ENCODE measurements at regions not wholly inside any gene's neighbourhood (a gene's known extent, or its start where the extent isn't known, plus 50 kb on each side); places are given as distances from the start of the nearest gene placed in this dataset.
"Not testable (repeated sequence)": the region's sequence is repeated elsewhere in the genome, so short reads cannot be mapped to it uniquely, and the experiment has no call there.

GRCh38 chr5:135176991-135177390 lies 143.0 kb upstream of the PITX1 start:
- no peaks in the 10 kb centered on the region for H3K36me3 ChIP-seq (ENCODE audit: control insufficient read depth, insufficient read depth, low read length)
- no peak for DNase-seq
- no peak overlapping the region for H3K27ac ChIP-seq (ENCODE audit: low read length)
- H3K27me3 ChIP-seq (ENCODE audit: control insufficient read depth, insufficient read depth, low read length): peaks cover 10% of the 10 kb centered on the region
- no peak overlapping the region for H3K4me3 ChIP-seq (ENCODE audit: low read length)
- H3K9me3 ChIP-seq (ENCODE audit: control insufficient read depth, low read depth, low read length): no peaks in the 10 kb centered on the region
- no CpG with 5 or more reads among the region's 7 CpGs for WGBS (ENCODE audit: insufficient coverage, low lambda C conversion rate)
- H3K4me1 ChIP-seq (ENCODE audit: control insufficient read depth, insufficient read depth, low read length): no peaks in the 10 kb centered on the region

DNA sequence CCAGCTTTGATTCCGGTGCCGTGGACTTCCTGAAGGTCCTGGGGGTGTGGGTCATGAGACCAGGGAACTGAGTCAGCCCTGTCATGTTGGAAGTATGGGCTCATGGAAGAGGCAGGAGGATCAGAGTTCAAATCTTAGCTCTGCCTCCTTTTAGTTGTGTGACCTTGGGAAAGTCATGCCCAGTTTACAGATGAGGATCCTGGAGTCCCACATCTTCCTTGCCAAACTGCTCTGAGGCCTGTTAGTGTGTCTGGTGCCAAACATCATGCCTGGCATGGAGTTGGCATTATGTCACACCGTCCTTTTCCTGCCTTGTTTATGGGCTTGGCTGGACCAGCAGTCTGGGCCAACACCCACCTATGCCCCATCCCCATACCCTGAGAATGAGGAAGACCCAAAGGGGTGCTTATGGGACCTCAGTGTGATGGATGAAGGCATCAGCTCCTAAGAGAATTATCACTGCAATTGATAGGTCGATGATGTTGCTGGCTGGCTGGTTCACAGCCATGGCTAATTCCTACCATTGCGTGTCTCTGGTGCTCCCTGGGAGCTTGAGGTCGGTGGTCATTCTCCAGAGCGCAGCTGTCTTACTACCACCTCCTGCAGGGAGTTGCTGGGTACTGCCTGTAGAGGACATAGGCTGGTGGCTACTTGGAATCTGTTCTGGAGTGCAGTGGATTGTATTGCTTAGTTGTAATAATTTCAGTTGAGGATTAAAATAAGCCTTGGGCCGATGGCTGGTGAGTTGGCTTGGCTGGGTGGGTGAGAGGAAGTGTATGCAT lies 140.5 kb upstream of the PITX1 start:
- Histone ChIP-seq H3K36me3 (ENCODE audit: control insufficient read depth, insufficient read depth, low read length) (no peaks in the 10 kb centered on the region), H3K4me1 (ENCODE audit: control insufficient read depth, insufficient read depth, low read length) (no peaks in the 10 kb centered on the region), H3K27me3 (ENCODE audit: control insufficient read depth, insufficient read depth, low read length) (peaks cover 10% of the 10 kb centered on the region), H3K4me3 (ENCODE audit: low read length) (no peak overlapping the region), H3K9me3 (ENCODE audit: control insufficient read depth, low read depth, low read length) (no peaks in the 10 kb centered on the region), H3K27ac (ENCODE audit: low read length) (no peak overlapping the region)
- no peak for DNase-seq
- no CpG with 5 or more reads among the region's 8 CpGs for WGBS (ENCODE audit: insufficient coverage, low lambda C conversion rate)

- no CpG with 5 or more reads among the region's 6 CpGs for WGBS (ENCODE audit: insufficient coverage, low lambda C conversion rate)
- H3K27me3 ChIP-seq (ENCODE audit: control insufficient read depth, insufficient read depth, low read length): peaks cover 12% of the 10 kb centered on the region
Observed at GRCh38 chr5:135173662-135174290, 139.7 kb upstream of the PITX1 start.

GRCh38 chr5:135172718-135173117 lies 138.7 kb upstream of the PITX1 start:
- no CpG with 5 or more reads among the region's 2 CpGs for WGBS (ENCODE audit: insufficient coverage, low lambda C conversion rate)
- no peaks in the 10 kb centered on the region for H3K9me3 ChIP-seq (ENCODE audit: control insufficient read depth, low read depth, low read length)
- H3K4me1 ChIP-seq (ENCODE audit: control insufficient read depth, insufficient read depth, low read length): no peaks in the 10 kb centered on the region
- no peaks in the 10 kb centered on the region for H3K36me3 ChIP-seq (ENCODE audit: control insufficient read depth, insufficient read depth, low read length)
- no peak overlapping the region for H3K27ac ChIP-seq (ENCODE audit: low read length)
- DNase-seq: no peak
- H3K27me3 ChIP-seq (ENCODE audit: control insufficient read depth, insufficient read depth, low read length): peaks cover 16% of the 10 kb centered on the region
- H3K4me3 ChIP-seq (ENCODE audit: low read length): no peak overlapping the region

More at GRCh38 chr5:135173662-135174290, 139.7 kb upstream of the PITX1 start:
- Histone ChIP-seq H3K36me3 (ENCODE audit: control insufficient read depth, insufficient read depth, low read length) (no peaks in the 10 kb centered on the region), H3K9me3 (ENCODE audit: control insufficient read depth, low read depth, low read length) (no peaks in the 10 kb centered on the region), H3K4me3 (ENCODE audit: low read length) (no peak overlapping the region), H3K27ac (ENCODE audit: low read length) (no peak overlapping the region), H3K4me1 (ENCODE audit: control insufficient read depth, insufficient read depth, low read length) (no peaks in the 10 kb centered on the region)
- no peak for DNase-seq

- no peak overlapping the region for H3K27ac ChIP-seq (ENCODE audit: low read length)
- H3K9me3 ChIP-seq (ENCODE audit: control insufficient read depth, low read depth, low read length): no peaks in the 10 kb centered on the region
- H3K36me3 ChIP-seq (ENCODE audit: control insufficient read depth, insufficient read depth, low read length): no peaks in the 10 kb centered on the region
- no peaks in the 10 kb centered on the region for H3K4me1 ChIP-seq (ENCODE audit: control insufficient read depth, insufficient read depth, low read length)
- 100% methylated on average over 1 of the region's 1 CpG for WGBS (ENCODE audit: insufficient coverage, low lambda C conversion rate)
- H3K4me3 ChIP-seq (ENCODE audit: low read length): no peak overlapping the region
- peaks cover 18% of the 10 kb centered on the region for H3K27me3 ChIP-seq (ENCODE audit: control insufficient read depth, insufficient read depth, low read length)
- no peak for DNase-seq
Observed at GRCh38 chr5:135171336-135171735, 137.3 kb upstream of the PITX1 start.

DNA sequence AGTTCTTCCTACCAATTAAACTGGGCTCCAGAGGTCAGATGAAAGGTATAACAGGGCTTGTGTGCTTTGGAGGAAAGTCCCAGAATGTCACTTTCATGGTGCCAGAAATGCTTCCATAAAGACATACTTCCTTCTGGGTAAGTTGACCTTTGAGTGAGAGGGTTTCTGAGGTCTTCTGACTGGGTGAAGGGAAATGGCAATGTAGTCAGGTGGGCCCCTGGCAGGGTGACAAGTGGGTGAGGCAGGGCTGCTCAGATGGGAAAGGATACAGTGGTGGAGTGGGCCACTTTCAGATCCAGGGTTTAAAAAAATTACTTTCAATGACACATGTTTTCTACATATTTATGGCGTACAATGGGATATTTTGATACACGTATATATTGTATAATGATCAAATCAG lies 136.5 kb upstream of the PITX1 start:
- Histone ChIP-seq H3K4me1 (ENCODE audit: control insufficient read depth, insufficient read depth, low read length) (no peaks in the 10 kb centered on the region), H3K27ac (ENCODE audit: low read length) (no peak overlapping the region), H3K27me3 (ENCODE audit: control insufficient read depth, insufficient read depth, low read length) (peaks cover 18% of the 10 kb centered on the region), H3K4me3 (ENCODE audit: low read length) (no peak overlapping the region), H3K36me3 (ENCODE audit: control insufficient read depth, insufficient read depth, low read length) (no peaks in the 10 kb centered on the region), H3K9me3 (ENCODE audit: control insufficient read depth, low read depth, low read length) (no peaks in the 10 kb centered on the region)
- DNase-seq: peak in 1 of 2 donors; percentile 26
- 100% methylated on average over 1 of the region's 2 CpGs for WGBS (ENCODE audit: insufficient coverage, low lambda C conversion rate)

GRCh38 chr5:135169753-135170152 lies 135.7 kb upstream of the PITX1 start:
- DNase-seq: no peak
- Histone ChIP-seq H3K4me1 (ENCODE audit: control insufficient read depth, insufficient read depth, low read length) (no peaks in the 10 kb centered on the region), H3K4me3 (ENCODE audit: low read length) (no peak overlapping the region), H3K27me3 (ENCODE audit: control insufficient read depth, insufficient read depth, low read length) (peaks cover 18% of the 10 kb centered on the region), H3K36me3 (ENCODE audit: control insufficient read depth, insufficient read depth, low read length) (no peaks in the 10 kb centered on the region), H3K27ac (ENCODE audit: low read length) (no peak overlapping the region), H3K9me3 (ENCODE audit: control insufficient read depth, low read depth, low read length) (no peaks in the 10 kb centered on the region)
- no CpG with 5 or more reads among the region's 2 CpGs for WGBS (ENCODE audit: insufficient coverage, low lambda C conversion rate)

DNA sequence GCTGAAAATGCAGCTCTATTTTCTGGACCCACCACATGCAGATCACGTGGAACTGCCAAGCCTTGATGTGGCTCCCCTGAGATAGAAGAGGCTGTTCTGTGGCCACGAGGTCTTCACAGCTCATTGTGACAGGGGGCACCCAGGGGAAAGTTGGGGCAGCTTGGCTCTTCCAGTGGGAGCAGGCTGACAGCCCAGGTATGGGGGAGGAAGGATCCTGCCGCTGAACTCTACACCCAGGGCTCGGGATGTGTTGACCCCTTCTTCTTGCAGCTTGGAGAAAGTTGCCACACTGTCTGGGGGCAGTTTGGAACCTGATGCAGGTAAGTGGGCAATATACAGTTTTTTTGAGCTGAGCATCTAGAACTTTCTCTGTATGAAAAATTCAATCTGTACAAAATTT lies 133.6 kb upstream of the PITX1 start:
- H3K36me3 ChIP-seq (ENCODE audit: control insufficient read depth, insufficient read depth, low read length): no peaks in the 10 kb centered on the region
- no peaks in the 10 kb centered on the region for H3K9me3 ChIP-seq (ENCODE audit: control insufficient read depth, low read depth, low read length)
- no peak overlapping the region for H3K4me3 ChIP-seq (ENCODE audit: low read length)
- H3K27ac ChIP-seq (ENCODE audit: low read length): no peak overlapping the region
- peaks cover 16% of the 10 kb centered on the region for H3K27me3 ChIP-seq (ENCODE audit: control insufficient read depth, insufficient read depth, low read length)
- no CpG with 5 or more reads among the region's 4 CpGs for WGBS (ENCODE audit: insufficient coverage, low lambda C conversion rate)
- DNase-seq: no peak
- H3K4me1 ChIP-seq (ENCODE audit: control insufficient read depth, insufficient read depth, low read length): no peaks in the 10 kb centered on the region

GRCh38 chr5:135164873-135165614 lies 131.0 kb upstream of the PITX1 start:
- WGBS (ENCODE audit: insufficient coverage, low lambda C conversion rate): 88% methylated on average over 1 of the region's 4 CpGs
- not testable (repeated sequence) for H3K9me3 ChIP-seq (ENCODE audit: control insufficient read depth, low read depth, low read length); H3K4me3 ChIP-seq (ENCODE audit: low read length); H3K27ac ChIP-seq (ENCODE audit: low read length); DNase-seq; H3K4me1 ChIP-seq (ENCODE audit: control insufficient read depth, insufficient read depth, low read length); H3K36me3 ChIP-seq (ENCODE audit: control insufficient read depth, insufficient read depth, low read length)
- peaks cover 15% of the 10 kb centered on the region for H3K27me3 ChIP-seq (ENCODE audit: control insufficient read depth, insufficient read depth, low read length)

- DNase-seq: no peak
- WGBS (ENCODE audit: insufficient coverage, low lambda C conversion rate): 89% methylated on average over 1 of the region's 2 CpGs
- Histone ChIP-seq H3K4me1 (ENCODE audit: control insufficient read depth, insufficient read depth, low read length) (no peaks in the 10 kb centered on the region), H3K27me3 (ENCODE audit: control insufficient read depth, insufficient read depth, low read length) (peaks cover 15% of the 10 kb centered on the region), H3K4me3 (ENCODE audit: low read length) (no peak overlapping the region), H3K27ac (ENCODE audit: low read length) (no peak overlapping the region), H3K36me3 (ENCODE audit: control insufficient read depth, insufficient read depth, low read length) (no peaks in the 10 kb centered on the region), H3K9me3 (ENCODE audit: control insufficient read depth, low read depth, low read length) (no peaks in the 10 kb centered on the region)
Observed at GRCh38 chr5:135163964-135164363, 129.9 kb upstream of the PITX1 start.
